Astrocyte (in vitro differentiated cells and primary cell): ENCODE measurements at regions not wholly inside any gene's neighbourhood (a gene's known extent, or its start where the extent isn't known, plus 50 kb on each side); places are given as distances from the start of the nearest gene placed in this dataset.

Experiments
- DNase-seq: peaks from one replicate; pipeline ENCODE4 v3.0.0-alpha.2; 2010; ENCODE audit warnings: low read depth
- FAIRE-seq: peaks from 2 replicates; lab custom pipeline; 2011; peaks lifted over from hg19 to GRCh38; lab: Jason Lieb, UNC
- H2AFZ ChIP-seq: 2 replicates; pipeline ENCODE4 v1.6.0; 2012; ENCODE audit warnings: low read depth, low read length, inconsistent platforms
- H3K27ac ChIP-seq: 2 replicates; pipeline ENCODE4 v1.5.1; 2011; ENCODE audit warnings: low read depth, low read length, inconsistent platforms
- H3K27me3 ChIP-seq: 2 replicates; pipeline ENCODE4 v1.6.0; 2011; ENCODE audit warnings: low read length, inconsistent platforms; ENCODE audit not compliant: insufficient read depth
- H3K36me3 ChIP-seq: 2 replicates; pipeline ENCODE4 v1.5.1; 2011; ENCODE audit warnings: low read length, inconsistent platforms; ENCODE audit not compliant: insufficient read depth
- H3K4me1 ChIP-seq: 2 replicates; pipeline ENCODE4 v1.5.1; 2011; ENCODE audit warnings: low read length, inconsistent platforms; ENCODE audit not compliant: insufficient read depth
- H3K4me2 ChIP-seq: 2 replicates; pipeline ENCODE4 v1.6.0; 2012; ENCODE audit warnings: low read length, inconsistent platforms
- H3K4me3 ChIP-seq: 2 replicates; pipeline ENCODE4 v1.5.1; 2011; ENCODE audit warnings: low read depth, mild to moderate bottlenecking, low read length, inconsistent platforms; ENCODE audit not compliant: insufficient read depth
- H3K79me2 ChIP-seq: 2 replicates; pipeline ENCODE4 v1.6.0; 2012; ENCODE audit warnings: mild to moderate bottlenecking, low read length, inconsistent platforms; ENCODE audit not compliant: insufficient read depth
- H3K9ac ChIP-seq: 2 replicates; pipeline ENCODE4 v1.6.0; 2012; ENCODE audit warnings: mild to moderate bottlenecking, low read length, inconsistent platforms
- H3K9me3 ChIP-seq: 2 replicates; pipeline ENCODE4 v1.5.1; 2012; ENCODE audit warnings: low read depth, mild to moderate bottlenecking, low read length, inconsistent platforms; ENCODE audit not compliant: insufficient read depth
- H4K20me1 ChIP-seq: 2 replicates; pipeline ENCODE4 v1.6.0; 2012; ENCODE audit warnings: low read length, inconsistent platforms; ENCODE audit not compliant: insufficient read depth
- H3K27ac Mint-ChIP-seq: one replicate; pipeline ENCODE4 v1.8.0; 2021; ENCODE audit warnings: mild to moderate bottlenecking, mixed read lengths; ENCODE audit not compliant: unreplicated experiment
- H3K27me3 Mint-ChIP-seq: one replicate; pipeline ENCODE4 v1.8.0; 2021; ENCODE audit warnings: low read depth, mixed read lengths; ENCODE audit not compliant: unreplicated experiment
- H3K36me3 Mint-ChIP-seq: one replicate; pipeline ENCODE4 v1.8.0; 2021; ENCODE audit warnings: low read depth, mixed read lengths; ENCODE audit not compliant: unreplicated experiment
- H3K4me1 Mint-ChIP-seq: one replicate; pipeline ENCODE4 v1.8.0; 2021; ENCODE audit warnings: low read depth, mixed read lengths; ENCODE audit not compliant: unreplicated experiment
- H3K4me3 Mint-ChIP-seq: one replicate; pipeline ENCODE4 v1.8.0; 2021; ENCODE audit warnings: mild to moderate bottlenecking, moderate library complexity, mixed read lengths; ENCODE audit not compliant: unreplicated experiment
- H3K9me3 Mint-ChIP-seq: one replicate; pipeline ENCODE4 v1.8.0; 2021; ENCODE audit warnings: mild to moderate bottlenecking, mixed read lengths; ENCODE audit not compliant: unreplicated experiment
- EZH2 ChIP-seq: IDR thresholded peaks from 2 replicates; pipeline ENCODE4 v1.6.1; 2012; ENCODE audit warnings: mild to moderate bottlenecking, low read length, inconsistent platforms; ENCODE audit not compliant: insufficient read depth
- TF ChIP-seq, protein P1 (sequence below): IDR thresholded peaks from 2 replicates; pipeline ENCODE4 v1.5.1; 2011; ENCODE audit warnings: low read depth, mild to moderate bottlenecking, inconsistent platforms, low read length, moderate library complexity; ENCODE audit not compliant: insufficient read depth

DNA sequence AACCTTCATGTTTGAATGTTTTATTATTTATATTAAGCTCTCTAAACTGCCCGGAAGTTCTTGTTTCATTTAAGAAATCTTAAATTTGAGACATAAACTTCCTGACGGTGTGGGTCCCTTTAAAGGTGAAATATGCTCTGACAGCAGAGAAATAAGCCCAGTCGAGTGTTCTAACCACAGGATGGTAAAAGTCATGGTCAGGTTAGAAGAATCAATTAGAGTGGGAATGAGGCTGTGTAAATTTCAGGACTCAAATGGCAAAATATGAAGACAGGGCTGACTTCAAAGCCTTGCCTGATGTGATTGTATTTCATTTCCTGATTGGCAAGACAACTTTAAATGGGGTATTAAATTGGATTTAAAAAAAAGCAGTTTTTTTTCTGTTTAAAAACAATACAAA is 432.9 kb upstream of the BRINP1 start:
- no peak overlapping the region for H2AFZ ChIP-seq

GRCh38 chr9:119801311-119801710 is 432.1 kb upstream of the BRINP1 start:
- TF ChIP-seq EZH2, result no peak
- TF ChIP-seq, protein P1, sequence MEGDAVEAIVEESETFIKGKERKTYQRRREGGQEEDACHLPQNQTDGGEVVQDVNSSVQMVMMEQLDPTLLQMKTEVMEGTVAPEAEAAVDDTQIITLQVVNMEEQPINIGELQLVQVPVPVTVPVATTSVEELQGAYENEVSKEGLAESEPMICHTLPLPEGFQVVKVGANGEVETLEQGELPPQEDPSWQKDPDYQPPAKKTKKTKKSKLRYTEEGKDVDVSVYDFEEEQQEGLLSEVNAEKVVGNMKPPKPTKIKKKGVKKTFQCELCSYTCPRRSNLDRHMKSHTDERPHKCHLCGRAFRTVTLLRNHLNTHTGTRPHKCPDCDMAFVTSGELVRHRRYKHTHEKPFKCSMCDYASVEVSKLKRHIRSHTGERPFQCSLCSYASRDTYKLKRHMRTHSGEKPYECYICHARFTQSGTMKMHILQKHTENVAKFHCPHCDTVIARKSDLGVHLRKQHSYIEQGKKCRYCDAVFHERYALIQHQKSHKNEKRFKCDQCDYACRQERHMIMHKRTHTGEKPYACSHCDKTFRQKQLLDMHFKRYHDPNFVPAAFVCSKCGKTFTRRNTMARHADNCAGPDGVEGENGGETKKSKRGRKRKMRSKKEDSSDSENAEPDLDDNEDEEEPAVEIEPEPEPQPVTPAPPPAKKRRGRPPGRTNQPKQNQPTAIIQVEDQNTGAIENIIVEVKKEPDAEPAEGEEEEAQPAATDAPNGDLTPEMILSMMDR, result no peak
- H3K27me3 ChIP-seq, result no peaks in the 10 kb centered on the region
- H3K4me2 ChIP-seq, result no peak overlapping the region
- H3K9ac ChIP-seq, result no peak overlapping the region
- peaks cover 5% of the 10 kb centered on the region for H3K27me3 Mint-ChIP-seq
- no peak for DNase-seq
- no peaks in the 10 kb centered on the region for H3K36me3 ChIP-seq
- H3K9me3 ChIP-seq, result no peaks in the 10 kb centered on the region
- peaks cover 12% of the 10 kb centered on the region for H3K4me1 Mint-ChIP-seq
- H3K36me3 Mint-ChIP-seq, result no peaks in the 10 kb centered on the region
- FAIRE-seq, result no peak
- no peak overlapping the region for H3K4me3 Mint-ChIP-seq
- H3K4me1 ChIP-seq, result no peaks in the 10 kb centered on the region
- H4K20me1 ChIP-seq, result no peaks in the 10 kb centered on the region
- no peak overlapping the region for H3K4me3 ChIP-seq
- no peak overlapping the region for H2AFZ ChIP-seq
- H3K9me3 Mint-ChIP-seq, result no peaks in the 10 kb centered on the region
- H3K79me2 ChIP-seq, result no peaks in the 10 kb centered on the region
- no peak overlapping the region for H3K27ac ChIP-seq
- H3K27ac Mint-ChIP-seq, result no peak overlapping the region

More for the DNA sequence above, 432.9 kb upstream of the BRINP1 start:
- Mint-ChIP-seq H3K4me1 (peaks cover 12% of the 10 kb centered on the region), H3K9me3 (no peaks in the 10 kb centered on the region), H3K4me3 (no peak overlapping the region), H3K27ac (peak overlapping the region; percentile 36), H3K27me3 (peaks cover 5% of the 10 kb centered on the region), H3K36me3 (no peaks in the 10 kb centered on the region)
- Histone ChIP-seq H3K9ac (no peak overlapping the region), H3K4me3 (no peak overlapping the region), H3K79me2 (no peaks in the 10 kb centered on the region), H3K36me3 (no peaks in the 10 kb centered on the region), H3K4me1 (no peaks in the 10 kb centered on the region), H3K9me3 (no peaks in the 10 kb centered on the region), H3K4me2 (no peak overlapping the region), H3K27me3 (no peaks in the 10 kb centered on the region), H3K27ac (no peak overlapping the region), H4K20me1 (no peaks in the 10 kb centered on the region)
- TF ChIP-seq, protein P1, result no peak
- no peak for TF ChIP-seq EZH2
- FAIRE-seq (no peak), DNase-seq (no peak)

GRCh38 chr9:119795395-119795794 is 426.2 kb upstream of the BRINP1 start:
- Histone ChIP-seq H3K36me3 (no peaks in the 10 kb centered on the region), H3K4me2 (no peak overlapping the region), H3K9me3 (no peaks in the 10 kb centered on the region), H4K20me1 (no peaks in the 10 kb centered on the region), H3K4me1 (no peaks in the 10 kb centered on the region), H2AFZ (no peak overlapping the region), H3K27me3 (no peaks in the 10 kb centered on the region), H3K27ac (no peak overlapping the region), H3K4me3 (no peak overlapping the region), H3K79me2 (no peaks in the 10 kb centered on the region), H3K9ac (no peak overlapping the region)
- no peak for DNase-seq
- no peak overlapping the region for H3K4me3 Mint-ChIP-seq
- H3K36me3 Mint-ChIP-seq, result no peaks in the 10 kb centered on the region
- no peak for FAIRE-seq
- H3K27me3 Mint-ChIP-seq, result no peaks in the 10 kb centered on the region
- no peaks in the 10 kb centered on the region for H3K9me3 Mint-ChIP-seq
- no peak overlapping the region for H3K27ac Mint-ChIP-seq
- no peaks in the 10 kb centered on the region for H3K4me1 Mint-ChIP-seq
- TF ChIP-seq, protein P1, result no peak
- no peak for TF ChIP-seq EZH2
